OCI-LY7 (cell line): ENCODE measurements at regions not wholly inside any gene's neighbourhood (a gene's known extent, or its start where the extent isn't known, plus 50 kb on each side); places are given as distances from the start of the nearest gene placed in this dataset.
"Not testable (repeated sequence)": the region's sequence is repeated elsewhere in the genome, so short reads cannot be mapped to it uniquely, and the experiment has no call there.

Experiments used
- BruUV-seq: library from RNA; stranded (reverse); fragments of 400-500 nt; replicated peaks from 2 replicates; lab custom pipeline; 2021; lab: Mats Ljungman, UMichigan
- CTCF ChIA-PET: fragments of 300-600 bp; sonication (Branson Sonifier 250); formaldehyde crosslinking; loops from one replicate; lab custom pipeline; 2022; ENCODE audit warnings: antibody characterized with exemption; ENCODE audit not compliant: unreplicated experiment; lab: Charles Lee
- POLR2A ChIA-PET: fragments of 300-600 bp; sonication (Branson Sonifier 250); formaldehyde crosslinking; loops from one replicate; lab custom pipeline; 2022; ENCODE audit warnings: antibody characterized with exemption; lab: Charles Lee
- DNase-seq: peaks from one replicate; pipeline ENCODE4 v3.0.0-alpha.2; 2015; ENCODE audit warnings: low spot score
- H2AFZ ChIP-seq: fragments of 200-600 bp; sonication (generic), shearing (Covaris generic); 2 replicates; pipeline ENCODE4 v1.6.1; 2014; ENCODE audit warnings: mild to moderate bottlenecking, antibody characterized with exemption, low read length, moderate library complexity
- H3K27ac ChIP-seq: fragments of 200-600 bp; sonication (generic); 2 replicates; pipeline ENCODE4 v1.5.1; 2014; ENCODE audit warnings: mixed run types, low read depth, mild to moderate bottlenecking, moderate library complexity, low read length, inconsistent platforms; ENCODE audit not compliant: poor library complexity, severe bottlenecking
- H3K36me3 ChIP-seq: fragments of 200-600 bp; sonication (generic); 2 replicates; pipeline ENCODE4 v1.6.1; 2014; ENCODE audit warnings: mild to moderate bottlenecking, antibody characterized with exemption, low read length, moderate library complexity, mixed read lengths; ENCODE audit not compliant: insufficient read depth
- H3K4me1 ChIP-seq: fragments of 200-600 bp; sonication (generic); 2 replicates; pipeline ENCODE4 v1.5.1; 2014; ENCODE audit warnings: mild to moderate bottlenecking, low read length; ENCODE audit not compliant: insufficient read depth, poor library complexity, severe bottlenecking
- H3K4me2 ChIP-seq: fragments of 200-600 bp; sonication (generic); 2 replicates; pipeline ENCODE4 v1.6.1; 2014; ENCODE audit warnings: mild to moderate bottlenecking, low read length
- H3K4me3 ChIP-seq: fragments of 200-600 bp; sonication (generic); 2 replicates; pipeline ENCODE4 v1.5.1; 2014; ENCODE audit warnings: mild to moderate bottlenecking, low read depth, low read length; ENCODE audit not compliant: poor library complexity, severe bottlenecking
- H3K79me2 ChIP-seq: fragments of 200-600 bp; sonication (generic); 2 replicates; pipeline ENCODE4 v1.6.1; 2016; ENCODE audit warnings: low read depth, mild to moderate bottlenecking, low read length, moderate library complexity, mixed read lengths; ENCODE audit not compliant: insufficient read depth
- H3K9me2 ChIP-seq: fragments of 200-600 bp; sonication (generic); 2 replicates; pipeline ENCODE4 v1.6.1; 2016; ENCODE audit warnings: mild to moderate bottlenecking, low read length, mixed read lengths; ENCODE audit not compliant: insufficient read depth
- H3K9me3 ChIP-seq: fragments of 200-600 bp; sonication (generic); 2 replicates; pipeline ENCODE4 v1.6.1; 2014; ENCODE audit warnings: mild to moderate bottlenecking, mixed run types, low read length, mixed read lengths
- H4K20me1 ChIP-seq: fragments of 200-600 bp; sonication (generic); 2 replicates; pipeline ENCODE4 v1.6.1; 2014; ENCODE audit warnings: mild to moderate bottlenecking, antibody characterized with exemption, low read length, moderate library complexity, mixed read lengths; ENCODE audit not compliant: insufficient read depth
- CTCF ChIP-seq: fragments of 200-600 bp; sonication (generic); conservative IDR thresholded peaks from 2 replicates; pipeline ENCODE4 v1.5.1; 2014; ENCODE audit warnings: mild to moderate bottlenecking, antibody characterized with exemption, low read length, moderate library complexity, mixed read lengths
- EZH2phosphoT487 ChIP-seq: fragments of 200-600 bp; sonication (generic); IDR thresholded peaks from 2 replicates; pipeline ENCODE4 v1.6.1; 2018; ENCODE audit warnings: low read depth, borderline replicate concordance, mild to moderate bottlenecking, mixed run types, antibody characterized with exemption, low read length, moderate library complexity, mixed read lengths
- intact Hi-C: fragments of 100-400 bp; cut with micrococcal nuclease; formaldehyde crosslinking; loops from one replicate; pipeline ENCODE4 v1.10.0; 2022; ENCODE audit not compliant: unreplicated experiment

DNA sequence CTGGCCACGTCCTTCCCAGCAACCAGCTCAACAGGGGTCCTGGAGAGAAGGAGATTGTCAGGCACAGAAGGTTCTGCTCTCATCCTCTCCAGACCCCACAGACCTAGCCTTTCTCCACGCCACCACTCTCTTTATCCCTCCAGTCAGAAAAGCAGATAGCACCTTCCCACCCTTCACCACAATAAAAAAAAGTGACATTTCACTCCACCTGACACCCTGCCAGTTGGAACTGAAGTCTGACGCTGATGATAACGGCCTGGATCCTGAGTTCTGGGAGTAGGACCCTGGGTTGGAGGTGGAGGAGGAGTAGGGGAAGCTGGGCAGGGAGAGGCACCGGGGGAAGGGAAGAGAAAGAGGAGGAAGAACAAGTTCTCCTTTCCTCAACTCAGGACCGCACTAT is 127.5 kb upstream of the ANO1 start:
- no peaks in the 10 kb centered on the region for H3K9me2 ChIP-seq
- no peaks in the 10 kb centered on the region for H4K20me1 ChIP-seq
- intact Hi-C loops = no loop called here

DNA sequence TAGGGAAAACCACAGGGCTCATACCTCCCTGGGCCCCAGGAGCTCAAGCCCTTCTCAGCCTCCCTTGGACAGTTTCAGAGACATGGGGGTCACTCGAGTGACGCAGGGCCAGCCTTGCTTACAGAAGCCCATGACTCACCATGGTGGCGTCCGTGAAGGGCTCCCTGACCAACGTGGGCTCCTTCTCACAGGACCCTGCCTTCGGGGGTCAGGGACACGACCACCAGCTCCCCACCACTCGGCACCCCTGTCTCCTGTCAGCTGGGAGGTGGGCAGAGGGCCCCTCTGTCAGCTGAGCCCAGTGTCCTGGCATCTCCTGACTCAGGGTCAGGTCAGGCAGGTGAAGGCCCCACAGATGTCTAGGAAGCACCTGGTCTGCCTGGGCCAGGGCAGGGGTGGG is 126.3 kb upstream of the ANO1 start:
- DNase-seq = no peak
- ChIA-PET CTCF (no interaction called here), POLR2A (no interaction called here)
- Histone ChIP-seq H3K9me2 (no peaks in the 10 kb centered on the region), H3K4me1 (no peaks in the 10 kb centered on the region), H4K20me1 (no peaks in the 10 kb centered on the region), H2AFZ (no peak overlapping the region), H3K4me3 (no peak overlapping the region), H3K79me2 (no peaks in the 10 kb centered on the region), H3K36me3 (no peaks in the 10 kb centered on the region), H3K4me2 (no peak overlapping the region), H3K27ac (no peak overlapping the region), H3K9me3 (no peaks in the 10 kb centered on the region)
- no TSS peak for BruUV-seq
- intact Hi-C loops = no loop called here
- no peak for TF ChIP-seq EZH2phosphoT487
- TF ChIP-seq CTCF = no peak

More for the DNA sequence above, 127.5 kb upstream of the ANO1 start:
- Histone ChIP-seq H3K36me3 (no peaks in the 10 kb centered on the region), H3K9me3 (no peaks in the 10 kb centered on the region), H3K79me2 (no peaks in the 10 kb centered on the region), H3K4me2 (no peak overlapping the region), H3K4me1 (no peaks in the 10 kb centered on the region), H3K4me3 (no peak overlapping the region), H2AFZ (no peak overlapping the region), H3K27ac (no peak overlapping the region)
- TF ChIP-seq CTCF = no peak
- TF ChIP-seq EZH2phosphoT487 = no peak
- DNase-seq = no peak
- BruUV-seq = no TSS peak
- ChIA-PET POLR2A (no interaction called here), CTCF (no interaction called here)

- H3K79me2 ChIP-seq, H3K4me3 ChIP-seq, CTCF ChIA-PET: not testable (repeated sequence)
Measured at GRCh38 chr11:69952229-69952975, 125.7 kb upstream of the ANO1 start.

More at GRCh38 chr11:69952229-69952975, 125.7 kb upstream of the ANO1 start:
- intact Hi-C loops, H3K9me2 ChIP-seq, H3K36me3 ChIP-seq, DNase-seq, H3K9me3 ChIP-seq, H3K27ac ChIP-seq, H4K20me1 ChIP-seq, H3K4me1 ChIP-seq, BruUV-seq, H3K4me2 ChIP-seq, POLR2A ChIA-PET, H2AFZ ChIP-seq: not testable (repeated sequence)
